ENCODE measurements at regions not wholly inside any gene's neighbourhood (a gene's known extent, or its start where the extent isn't known, plus 50 kb on each side); places are given as distances from the start of the nearest gene placed in this dataset.
"Not testable (repeated sequence)": the region's sequence is repeated elsewhere in the genome, so short reads cannot be mapped to it uniquely, and the experiment has no call there.

DNA sequence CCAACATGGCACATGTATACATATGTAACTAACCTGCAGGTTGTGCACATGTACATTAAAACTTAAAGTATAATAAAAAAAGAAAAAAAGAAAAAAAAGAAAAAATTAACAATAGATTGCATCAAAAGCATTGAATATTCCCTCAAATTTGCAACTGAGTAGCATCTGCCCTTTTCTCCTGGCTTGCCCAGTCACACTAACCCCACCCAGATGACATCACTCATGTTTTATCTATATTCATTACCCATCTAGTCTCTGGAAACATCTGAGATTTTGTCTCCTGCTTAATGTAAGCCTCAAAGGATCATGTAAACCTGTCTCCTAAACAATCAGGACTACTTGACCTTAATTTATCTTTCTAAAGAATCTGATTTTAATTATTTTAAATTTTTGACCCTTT is 706.8 kb downstream of the CD109 start:
- in situ Hi-C loops (cut with HindIII; ENCODE audit: low sequenced_read_pairs): loop anchor here (25.0 kb wide), 2 partner anchors 710 to 810 kb away; partner anchors contain the start of gene COL12A1
- no peak for DNase-seq (ENCODE audit: low read depth)
- TF ChIP-seq, protein P1, sequence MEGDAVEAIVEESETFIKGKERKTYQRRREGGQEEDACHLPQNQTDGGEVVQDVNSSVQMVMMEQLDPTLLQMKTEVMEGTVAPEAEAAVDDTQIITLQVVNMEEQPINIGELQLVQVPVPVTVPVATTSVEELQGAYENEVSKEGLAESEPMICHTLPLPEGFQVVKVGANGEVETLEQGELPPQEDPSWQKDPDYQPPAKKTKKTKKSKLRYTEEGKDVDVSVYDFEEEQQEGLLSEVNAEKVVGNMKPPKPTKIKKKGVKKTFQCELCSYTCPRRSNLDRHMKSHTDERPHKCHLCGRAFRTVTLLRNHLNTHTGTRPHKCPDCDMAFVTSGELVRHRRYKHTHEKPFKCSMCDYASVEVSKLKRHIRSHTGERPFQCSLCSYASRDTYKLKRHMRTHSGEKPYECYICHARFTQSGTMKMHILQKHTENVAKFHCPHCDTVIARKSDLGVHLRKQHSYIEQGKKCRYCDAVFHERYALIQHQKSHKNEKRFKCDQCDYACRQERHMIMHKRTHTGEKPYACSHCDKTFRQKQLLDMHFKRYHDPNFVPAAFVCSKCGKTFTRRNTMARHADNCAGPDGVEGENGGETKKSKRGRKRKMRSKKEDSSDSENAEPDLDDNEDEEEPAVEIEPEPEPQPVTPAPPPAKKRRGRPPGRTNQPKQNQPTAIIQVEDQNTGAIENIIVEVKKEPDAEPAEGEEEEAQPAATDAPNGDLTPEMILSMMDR (IDR thresholded peaks at IDR 0.05; ENCODE audit: low read depth, low read length, missing control alignments): no peak
- no peak overlapping the region for H3K4me3 ChIP-seq (ENCODE audit: low read depth, low read length)

DNA sequence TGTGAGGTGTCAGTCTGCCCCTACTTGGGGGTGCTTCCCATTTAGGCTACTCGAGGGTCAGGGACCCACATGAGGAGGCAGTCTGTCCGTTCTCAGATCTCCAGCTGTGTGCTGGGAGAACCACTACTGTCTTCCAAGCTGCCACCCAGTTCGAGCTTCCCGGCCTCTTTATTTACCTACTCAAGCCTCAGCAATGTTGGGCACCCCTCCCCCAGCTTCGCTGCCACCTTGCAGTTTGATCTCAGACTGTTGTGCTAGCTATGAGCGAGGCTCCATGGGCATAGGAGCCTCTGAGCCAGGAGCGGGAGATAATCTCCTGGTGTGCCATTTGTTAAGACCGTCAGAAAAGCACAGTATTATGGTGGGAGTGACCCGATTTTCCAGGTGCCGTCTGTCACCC is 682.4 kb downstream of the CD109 start:
- in situ Hi-C loops (cut with HindIII; ENCODE audit: low sequenced_read_pairs); DNase-seq (ENCODE audit: low read depth); H3K4me3 ChIP-seq (ENCODE audit: low read depth, low read length): not testable (repeated sequence)

DNA sequence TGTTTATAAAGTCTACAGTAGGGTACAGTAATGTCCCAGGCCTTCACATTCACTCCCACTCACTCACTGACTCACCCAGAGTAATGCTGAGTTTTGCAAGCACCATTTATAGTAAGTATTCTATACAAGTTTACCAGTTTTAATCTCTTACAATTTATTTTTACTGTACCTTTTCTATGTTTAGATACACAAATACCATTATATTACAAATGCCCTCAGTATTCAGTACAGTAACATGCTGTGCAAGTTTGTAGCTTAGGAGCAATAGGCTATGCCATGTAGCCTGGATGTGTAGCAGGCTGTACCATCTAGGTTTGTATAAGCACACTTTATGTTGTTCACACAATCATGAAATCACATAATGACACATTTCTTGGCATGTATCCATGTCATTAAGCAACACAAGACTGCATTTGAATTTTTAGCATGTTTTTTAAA is 673.6 kb downstream of the CD109 start:
- in situ Hi-C loops (cut with HindIII; ENCODE audit: low sequenced_read_pairs): no loop called here
- TF ChIP-seq, protein P1 (IDR thresholded peaks at IDR 0.05; ENCODE audit: low read depth, low read length, missing control alignments): no peak
- peak; percentile 6 for DNase-seq (ENCODE audit: low read depth)
- no peak overlapping the region for H3K4me3 ChIP-seq (ENCODE audit: low read depth, low read length)

DNA sequence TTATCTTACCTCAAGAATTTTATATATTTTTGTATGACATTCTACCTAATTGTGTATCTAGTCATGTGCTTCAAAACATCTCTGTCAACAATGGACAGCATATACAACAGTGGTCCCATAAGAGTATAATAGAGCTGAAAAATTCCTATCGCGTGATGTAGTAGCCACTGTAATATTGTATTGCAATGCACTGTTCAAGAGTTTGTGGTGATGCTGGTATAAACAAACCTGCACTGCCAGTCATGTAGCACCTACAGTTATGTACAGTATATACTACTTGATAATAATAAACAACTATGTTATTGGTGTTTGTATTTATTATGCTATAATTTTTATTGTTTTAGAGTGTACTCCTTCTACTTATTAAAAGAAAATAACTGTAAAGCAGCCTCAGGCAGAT is 672.7 kb downstream of the CD109 start:
- in situ Hi-C loops (cut with HindIII; ENCODE audit: low sequenced_read_pairs): no loop called here
- TF ChIP-seq, protein P1 (IDR thresholded peaks at IDR 0.05; ENCODE audit: low read depth, low read length, missing control alignments): no peak
- DNase-seq (ENCODE audit: low read depth): no peak
- no peak overlapping the region for H3K4me3 ChIP-seq (ENCODE audit: low read depth, low read length)

DNA sequence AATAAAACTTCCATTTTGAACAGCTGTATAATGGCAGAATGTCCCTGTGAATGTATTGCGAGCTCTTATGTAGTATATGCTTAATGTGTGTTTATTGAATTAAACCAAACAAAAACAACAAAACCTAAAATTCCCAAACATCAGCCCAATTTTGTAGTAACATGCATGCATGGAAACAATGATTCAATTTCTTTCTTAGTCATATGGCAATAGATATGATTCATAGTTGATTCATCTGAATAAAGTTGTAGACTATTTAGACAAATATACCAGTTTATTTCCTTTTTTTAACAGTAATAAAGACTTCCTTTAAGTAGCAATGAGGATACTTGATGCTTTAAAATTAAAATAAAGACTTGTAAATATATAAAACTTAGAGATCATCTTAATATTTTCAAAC is 670.6 kb downstream of the CD109 start:
- no peak for DNase-seq (ENCODE audit: low read depth)
- in situ Hi-C loops (cut with HindIII; ENCODE audit: low sequenced_read_pairs): no loop called here
- TF ChIP-seq, protein P1 (IDR thresholded peaks at IDR 0.05; ENCODE audit: low read depth, low read length, missing control alignments): no peak
- no peak overlapping the region for H3K4me3 ChIP-seq (ENCODE audit: low read depth, low read length)

DNA sequence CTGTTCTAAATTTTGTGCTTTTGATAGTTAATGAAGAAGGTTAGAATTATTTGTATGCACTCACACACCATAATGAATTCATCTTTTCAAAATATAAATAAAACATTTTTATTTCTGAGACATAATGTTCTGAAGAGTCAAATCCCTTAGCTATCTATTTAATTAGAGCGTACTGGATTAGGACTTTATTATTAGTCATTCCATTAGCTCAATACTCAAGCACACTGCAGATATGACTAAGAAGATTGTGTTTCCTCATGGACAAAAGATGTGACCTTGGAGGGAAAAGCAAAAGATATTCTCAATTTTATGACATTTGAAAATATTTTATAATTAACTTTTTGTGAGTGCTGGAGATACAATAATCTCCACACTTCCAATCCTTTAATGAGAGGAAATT is 666.4 kb downstream of the CD109 start:
- no peak overlapping the region for H3K4me3 ChIP-seq (ENCODE audit: low read depth, low read length)
- in situ Hi-C loops (cut with HindIII; ENCODE audit: low sequenced_read_pairs): no loop called here
- TF ChIP-seq, protein P1 (IDR thresholded peaks at IDR 0.05; ENCODE audit: low read depth, low read length, missing control alignments): no peak
- no peak for DNase-seq (ENCODE audit: low read depth)

DNA sequence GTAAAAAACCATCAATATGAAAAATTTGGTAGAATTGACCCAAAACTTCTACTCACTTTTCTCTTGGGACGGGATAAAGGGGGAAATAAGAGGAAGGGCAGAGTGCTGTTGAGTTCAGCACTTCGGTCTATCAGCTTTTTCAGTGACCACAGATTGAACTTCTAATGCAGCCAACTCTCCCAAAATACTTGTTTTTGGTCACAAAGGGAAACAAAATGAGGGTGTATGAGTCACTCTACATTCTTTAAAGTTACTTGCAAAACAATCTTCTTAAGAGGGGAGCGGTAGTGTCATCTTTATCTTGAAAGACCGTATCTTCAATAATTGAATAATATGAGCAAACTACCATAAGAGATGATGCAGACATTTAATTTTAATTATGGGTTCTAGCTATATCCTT is 661.3 kb downstream of the CD109 start:
- TF ChIP-seq, protein P1 (IDR thresholded peaks at IDR 0.05; ENCODE audit: low read depth, low read length, missing control alignments): no peak
- in situ Hi-C loops (cut with HindIII; ENCODE audit: low sequenced_read_pairs): no loop called here
- H3K4me3 ChIP-seq (ENCODE audit: low read depth, low read length): no peak overlapping the region
- peak; percentile 8 for DNase-seq (ENCODE audit: low read depth)
